ENCODE measurements at regions not wholly inside any gene's neighbourhood (a gene's known extent, or its start where the extent isn't known, plus 50 kb on each side); places are given as distances from the start of the nearest gene placed in this dataset.

- TF ChIP-seq, protein P1, sequence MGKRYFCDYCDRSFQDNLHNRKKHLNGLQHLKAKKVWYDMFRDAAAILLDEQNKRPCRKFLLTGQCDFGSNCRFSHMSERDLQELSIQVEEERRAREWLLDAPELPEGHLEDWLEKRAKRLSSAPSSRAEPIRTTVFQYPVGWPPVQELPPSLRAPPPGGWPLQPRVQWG (CRISPR knock-in tag; IDR thresholded peaks at IDR 0.05; ENCODE audit: borderline replicate concordance, low read depth), result no peak
- no peak for TF ChIP-seq SRSF9 (IDR thresholded peaks at IDR 0.05; ENCODE audit: borderline replicate concordance, insufficient read depth, low read depth, low read length, poor library complexity, severe bottlenecking)
- TF ChIP-seq POLR2A (IDR thresholded peaks at IDR 0.05; ENCODE audit: insufficient read depth in 1 of 2, low read depth in 2 of 2, low read length in 2 of 2), result no peak
- no peak for TF ChIP-seq CHD4 (IDR thresholded peaks at IDR 0.05; ENCODE audit: borderline replicate concordance, low read length)
- TF ChIP-seq ZC3H13 (CRISPR knock-in tag; IDR thresholded peaks at IDR 0.05), result no peak
- no peak for TF ChIP-seq SIN3A (IDR thresholded peaks at IDR 0.05; ENCODE audit: borderline replicate concordance, low read depth, low read length)
- TF ChIP-seq, protein P2, sequence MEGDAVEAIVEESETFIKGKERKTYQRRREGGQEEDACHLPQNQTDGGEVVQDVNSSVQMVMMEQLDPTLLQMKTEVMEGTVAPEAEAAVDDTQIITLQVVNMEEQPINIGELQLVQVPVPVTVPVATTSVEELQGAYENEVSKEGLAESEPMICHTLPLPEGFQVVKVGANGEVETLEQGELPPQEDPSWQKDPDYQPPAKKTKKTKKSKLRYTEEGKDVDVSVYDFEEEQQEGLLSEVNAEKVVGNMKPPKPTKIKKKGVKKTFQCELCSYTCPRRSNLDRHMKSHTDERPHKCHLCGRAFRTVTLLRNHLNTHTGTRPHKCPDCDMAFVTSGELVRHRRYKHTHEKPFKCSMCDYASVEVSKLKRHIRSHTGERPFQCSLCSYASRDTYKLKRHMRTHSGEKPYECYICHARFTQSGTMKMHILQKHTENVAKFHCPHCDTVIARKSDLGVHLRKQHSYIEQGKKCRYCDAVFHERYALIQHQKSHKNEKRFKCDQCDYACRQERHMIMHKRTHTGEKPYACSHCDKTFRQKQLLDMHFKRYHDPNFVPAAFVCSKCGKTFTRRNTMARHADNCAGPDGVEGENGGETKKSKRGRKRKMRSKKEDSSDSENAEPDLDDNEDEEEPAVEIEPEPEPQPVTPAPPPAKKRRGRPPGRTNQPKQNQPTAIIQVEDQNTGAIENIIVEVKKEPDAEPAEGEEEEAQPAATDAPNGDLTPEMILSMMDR (CRISPR knock-in tag; IDR thresholded peaks at IDR 0.05), result no peak
- TF ChIP-seq THAP7 (CRISPR knock-in tag; IDR thresholded peaks at IDR 0.05), result no peak
- no peak for TF ChIP-seq FOXP4 (CRISPR knock-in tag; IDR thresholded peaks at IDR 0.05)
- TF ChIP-seq FOSL2 (CRISPR knock-in tag; IDR thresholded peaks at IDR 0.05), result no peak
- no peak for TF ChIP-seq CHCHD3 (CRISPR knock-in tag; IDR thresholded peaks at IDR 0.05)
- TF ChIP-seq CHD2 (IDR thresholded peaks at IDR 0.05; ENCODE audit: low read depth, low read length), result no peak
- TF ChIP-seq SETDB1 (CRISPR knock-in tag; IDR thresholded peaks at IDR 0.05; ENCODE audit: borderline replicate concordance), result no peak
Observed at GRCh38 chr1:55322842-55323241, 107.7 kb upstream of the USP24 start.
